HG02798 (cell line): ENCODE measurements at regions not wholly inside any gene's neighbourhood (a gene's known extent, or its start where the extent isn't known, plus 50 kb on each side); places are given as distances from the start of the nearest gene placed in this dataset.
"Not testable (repeated sequence)": the region's sequence is repeated elsewhere in the genome, so short reads cannot be mapped to it uniquely, and the experiment has no call there.

Experiments used
- ATAC-seq: cut with Tn5 transposase; IDR thresholded peaks from one replicate; pipeline ENCODE4 v1.9.1; 2021; ENCODE audit warnings: mild to moderate bottlenecking; ENCODE audit not compliant: unreplicated experiment, poor library complexity

- no peak for ATAC-seq
Measured at GRCh38 chr2:236816197-236817170, 246.9 kb downstream of the ACKR3 start.

DNA sequence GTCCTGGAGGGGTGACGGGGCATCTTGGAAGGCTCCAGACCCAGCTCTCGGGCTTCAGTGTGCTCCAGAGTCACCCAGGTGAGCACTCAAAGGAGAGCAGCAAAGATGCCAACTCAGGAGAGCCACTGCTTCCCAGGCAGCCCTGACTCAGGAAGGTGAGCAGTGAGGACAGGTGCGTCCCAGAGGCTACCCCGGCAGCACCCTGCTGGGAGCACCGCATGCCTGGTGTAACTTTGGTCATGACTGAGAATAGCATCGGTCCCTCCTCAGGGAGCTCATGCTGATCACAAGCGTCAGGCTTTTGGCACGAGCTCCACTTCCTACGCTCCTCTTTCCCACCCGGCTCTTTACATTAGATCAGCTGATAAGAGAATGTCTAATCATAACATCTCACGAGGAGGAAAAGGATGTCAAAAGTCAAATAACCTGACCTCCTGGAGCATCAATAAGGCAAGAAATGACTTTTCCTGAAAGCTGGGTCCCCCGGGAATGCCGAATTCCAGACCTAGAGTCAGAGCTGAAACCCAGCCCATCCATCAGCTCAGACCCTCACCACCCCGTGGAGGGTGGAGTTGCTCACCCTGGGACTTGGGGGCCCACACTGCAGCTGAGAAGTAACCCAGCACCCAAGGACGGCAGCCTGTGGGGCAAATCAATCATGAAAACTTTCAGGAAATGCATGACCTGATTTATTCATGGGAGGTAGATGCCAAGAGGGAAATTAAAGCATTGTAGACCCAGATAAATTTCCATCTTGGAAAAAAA is 248.8 kb downstream of the ACKR3 start:
- ATAC-seq, result no peak

GRCh38 chr2:236819275-236820002 is 249.8 kb downstream of the ACKR3 start:
- ATAC-seq, result no peak

- ATAC-seq, result no peak
Measured at GRCh38 chr2:236820763-236821344, 251.2 kb downstream of the ACKR3 start.

- no peak for ATAC-seq
Measured at GRCh38 chr2:236823041-236823629, 253.5 kb downstream of the ACKR3 start.

GRCh38 chr2:236823963-236824362 is 254.3 kb downstream of the ACKR3 start:
- ATAC-seq, result no peak

DNA sequence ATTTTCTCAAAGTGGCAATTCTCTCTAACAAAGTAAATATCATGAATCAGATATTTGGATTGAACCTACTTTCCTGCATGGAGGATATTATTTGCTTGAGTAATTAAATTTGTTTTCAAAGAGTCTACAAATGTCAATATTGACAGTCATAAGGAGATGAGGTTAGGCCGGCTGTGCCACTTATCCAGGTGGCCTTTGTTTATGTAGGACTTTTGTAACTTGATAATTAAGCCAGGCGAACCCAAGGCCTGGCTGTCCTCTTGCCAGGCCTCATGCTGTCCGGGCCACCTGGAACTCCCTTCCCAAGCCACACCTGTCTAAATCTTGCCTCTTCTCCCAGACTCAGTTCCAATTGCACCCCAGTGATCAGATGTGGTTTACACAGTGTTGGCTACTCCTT is 255.2 kb downstream of the ACKR3 start:
- ATAC-seq, result no peak

- ATAC-seq, result no peak
Measured at GRCh38 chr2:236825989-236826510, 256.4 kb downstream of the ACKR3 start.

GRCh38 chr2:236826606-236827156 is 257.1 kb downstream of the ACKR3 start:
- no peak for ATAC-seq

DNA sequence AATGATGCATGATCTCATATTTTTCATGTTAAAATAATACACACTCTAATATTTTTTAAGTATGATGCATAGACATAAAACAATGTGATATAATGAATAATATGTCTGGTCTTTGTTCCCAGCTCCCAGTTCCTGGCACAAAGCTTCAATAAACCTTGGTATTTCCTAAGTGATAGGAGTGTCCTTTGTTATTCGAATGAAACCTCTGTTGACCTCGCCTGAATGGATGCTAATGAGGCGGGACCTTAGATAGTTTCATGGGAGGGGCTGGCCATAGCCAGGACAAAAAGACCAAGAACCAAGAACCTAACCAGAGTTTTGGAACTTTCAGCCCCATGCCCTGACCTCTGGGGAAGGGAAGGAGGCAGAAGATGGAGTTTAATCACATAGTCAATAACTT is 257.7 kb upstream of the COPS8 start:
- ATAC-seq, result no peak

DNA sequence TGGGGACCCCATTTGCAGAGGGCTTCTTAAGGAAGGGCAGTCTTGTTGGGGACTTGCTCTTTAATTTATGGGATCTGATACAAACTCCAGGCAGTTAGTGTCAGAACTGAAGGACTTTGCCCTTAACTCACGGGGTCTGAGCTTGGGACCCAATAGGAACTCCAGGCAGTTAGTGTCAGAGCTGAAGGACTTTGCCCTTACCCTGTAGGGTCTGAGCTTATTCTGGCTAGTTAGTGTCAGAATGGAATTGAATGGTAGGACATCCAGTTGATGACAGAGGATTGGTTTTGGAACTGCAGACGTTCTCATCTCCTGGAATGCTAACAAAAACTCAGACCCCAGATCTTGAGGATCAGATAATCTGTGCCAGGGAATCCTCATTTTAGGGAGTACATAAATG is 256.9 kb upstream of the COPS8 start:
- no peak for ATAC-seq

- no peak for ATAC-seq
Measured at GRCh38 chr2:236830926-236831325, 254.8 kb upstream of the COPS8 start.

- ATAC-seq, result no peak
Measured at GRCh38 chr2:236831698-236832097, 254.0 kb upstream of the COPS8 start.

DNA sequence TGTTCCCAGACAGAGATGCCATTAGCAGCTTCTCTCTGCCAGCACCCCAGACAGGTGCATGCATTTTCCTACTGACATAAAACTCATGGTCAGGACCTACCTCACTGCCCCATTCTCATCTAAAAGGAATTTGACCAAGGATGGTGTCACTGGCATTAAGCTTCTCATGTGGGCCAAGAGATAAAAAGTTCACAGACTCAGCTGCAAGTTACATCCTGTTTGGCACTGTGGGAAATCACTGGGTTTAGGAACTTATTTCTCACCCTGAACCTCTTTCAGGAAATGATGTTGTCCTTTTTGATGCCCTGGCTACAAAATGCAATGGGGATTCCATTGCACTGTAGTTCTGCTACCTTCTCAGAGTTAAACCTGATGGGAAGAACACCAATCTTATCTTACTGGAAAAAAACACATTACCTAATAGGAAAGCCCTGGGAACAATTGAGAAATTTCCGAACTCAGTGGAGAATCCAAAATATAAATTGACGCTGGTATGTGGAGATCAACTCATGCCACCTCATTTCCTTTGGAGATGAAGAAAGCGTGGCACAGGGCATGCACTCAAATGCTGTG is 252.1 kb upstream of the COPS8 start:
- ATAC-seq, result no peak

DNA sequence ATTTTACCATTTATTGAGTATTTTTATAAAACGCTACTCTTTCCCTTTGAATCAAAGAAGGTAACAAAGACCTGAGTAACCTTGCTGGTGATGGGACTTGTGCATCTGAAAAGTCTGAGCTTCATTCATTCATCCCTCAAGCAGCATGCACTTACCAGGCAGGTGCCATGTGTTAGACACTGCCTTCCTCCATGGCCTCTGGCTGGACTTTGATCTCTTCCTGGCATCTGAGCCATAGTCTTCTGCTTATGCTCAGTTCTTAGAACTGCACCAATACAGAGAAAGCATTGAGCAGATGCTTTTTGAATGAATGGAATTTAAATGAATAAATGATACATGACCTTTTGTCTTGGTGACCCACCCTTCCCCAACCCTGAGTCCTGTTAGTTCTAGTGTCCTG is 251.4 kb upstream of the COPS8 start:
- no peak for ATAC-seq

- no peak for ATAC-seq
Measured at GRCh38 chr2:236835307-236836024, 250.2 kb upstream of the COPS8 start.

GRCh38 chr2:236836028-236836427 is 249.7 kb upstream of the COPS8 start:
- ATAC-seq, result not testable (repeated sequence)

- ATAC-seq, result no peak
Measured at GRCh38 chr2:236840215-236840614, 245.5 kb upstream of the COPS8 start.
